PC-3 (cell line): ENCODE measurements at regions not wholly inside any gene's neighbourhood (a gene's known extent, or its start where the extent isn't known, plus 50 kb on each side); places are given as distances from the start of the nearest gene placed in this dataset.
A peak's percentile ranks its signal among the peaks of the same experiment; 100 is the strongest.

Source experiments
- ATAC-seq: fragments of 200-7000 bp; cut with Tn5 transposase; 2 replicates; pipeline ENCODE4 v1.9.1; 2020; ENCODE audit warnings: mild to moderate bottlenecking, moderate library complexity
- BruUV-seq: library from RNA; stranded (reverse); fragments of 400-500 nt; replicated peaks from 2 replicates; lab custom pipeline; 2021; lab: Mats Ljungman, UMichigan
- CTCF ChIA-PET: fragments of 300-600 bp; sonication (Branson Sonifier 250); formaldehyde crosslinking; loops from one replicate; lab custom pipeline; 2022; ENCODE audit warnings: antibody characterized with exemption; lab: Charles Lee
- POLR2A ChIA-PET: fragments of 300-600 bp; sonication (Branson Sonifier 250); formaldehyde crosslinking; loops from one replicate; lab custom pipeline; 2022; ENCODE audit warnings: antibody characterized with exemption; ENCODE audit not compliant: unreplicated experiment; lab: Charles Lee
- DNase-seq: peaks from one replicate; pipeline ENCODE4 v3.0.0-alpha.2; 2015
- H2AFZ ChIP-seq: fragments of 300-600 bp; sonication (generic); 2 replicates; pipeline ENCODE4 v1.6.0; 2016; ENCODE audit warnings: antibody characterized with exemption, low read length
- H3F3A ChIP-seq: fragments of 300-600 bp; sonication (generic); one replicate; pipeline ENCODE4 v1.6.0; 2017; ENCODE audit warnings: antibody characterized with exemption, low read length, control low read depth, mild to moderate bottlenecking; ENCODE audit not compliant: unreplicated experiment
- H3K27ac ChIP-seq: fragments of 300-600 bp; sonication (generic); 2 replicates; pipeline ENCODE4 v1.5.1; 2016; ENCODE audit warnings: mild to moderate bottlenecking, low read length
- H3K27me3 ChIP-seq: fragments of 300-600 bp; sonication (generic); 2 replicates; pipeline ENCODE4 v1.6.1; 2016; ENCODE audit warnings: low read length, mixed read lengths
- H3K36me3 ChIP-seq: fragments of 300-600 bp; sonication (generic); 2 replicates; pipeline ENCODE4 v1.6.1; 2016; ENCODE audit warnings: low read depth, mixed run types, low read length, mixed read lengths
- H3K4me1 ChIP-seq: fragments of 300-600 bp; sonication (generic); 2 replicates; pipeline ENCODE4 v1.5.1; 2016; ENCODE audit warnings: low read length; ENCODE audit not compliant: insufficient read depth
- H3K4me2 ChIP-seq: fragments of 300-600 bp; sonication (generic); 2 replicates; pipeline ENCODE4 v1.6.0; 2016; ENCODE audit warnings: low read length
- H3K4me3 ChIP-seq: fragments of 300-600 bp; sonication (generic); 2 replicates; pipeline ENCODE4 v1.5.1; 2016; ENCODE audit warnings: mild to moderate bottlenecking, low read length, mixed read lengths
- H3K79me2 ChIP-seq: fragments of 300-600 bp; sonication (generic); 2 replicates; pipeline ENCODE4 v1.6.1; 2017; ENCODE audit warnings: low read length, mixed read lengths
- H3K9ac ChIP-seq: fragments of 300-600 bp; sonication (generic); 2 replicates; pipeline ENCODE4 v1.6.0; 2016; ENCODE audit warnings: mild to moderate bottlenecking, low read length
- H3K9me2 ChIP-seq: fragments of 300-600 bp; sonication (generic); replicated peaks from 2 replicates; pipeline ENCODE4 v1.6.1; 2016; ENCODE audit warnings: mixed run types, low read length, mixed read lengths
- H3K9me3 ChIP-seq: fragments of 300-600 bp; sonication (generic); 2 replicates; pipeline ENCODE4 v1.6.1; 2016; ENCODE audit warnings: low read length, mixed read lengths
- H4K20me1 ChIP-seq: fragments of 300-600 bp; sonication (generic); 2 replicates; pipeline ENCODE4 v1.6.1; 2016; ENCODE audit warnings: low read length, mixed read lengths
- EZH2 ChIP-seq: fragments of 300-600 bp; sonication (generic); IDR thresholded peaks from one replicate; pipeline ENCODE4 v1.6.1; 2017; ENCODE audit warnings: antibody characterized with exemption, mild to moderate bottlenecking, low read length; ENCODE audit not compliant: unreplicated experiment
- EZH2phosphoT487 ChIP-seq: fragments of 300-600 bp; sonication (generic); IDR thresholded peaks from 2 replicates; pipeline ENCODE4 v1.6.1; 2018; ENCODE audit warnings: mild to moderate bottlenecking, antibody characterized with exemption, low read length, borderline replicate concordance
- intact Hi-C: fragments of 100-400 bp; cut with micrococcal nuclease; formaldehyde crosslinking; loops from 2 replicates; pipeline ENCODE4 v1.9.0; 2023
- TF ChIP-seq, protein P1 (sequence below): fragments of 300-600 bp; sonication (generic); conservative IDR thresholded peaks from 2 replicates; pipeline ENCODE4 v1.5.1; 2017; ENCODE audit warnings: antibody characterized with exemption, low read depth, mild to moderate bottlenecking, low read length

DNA sequence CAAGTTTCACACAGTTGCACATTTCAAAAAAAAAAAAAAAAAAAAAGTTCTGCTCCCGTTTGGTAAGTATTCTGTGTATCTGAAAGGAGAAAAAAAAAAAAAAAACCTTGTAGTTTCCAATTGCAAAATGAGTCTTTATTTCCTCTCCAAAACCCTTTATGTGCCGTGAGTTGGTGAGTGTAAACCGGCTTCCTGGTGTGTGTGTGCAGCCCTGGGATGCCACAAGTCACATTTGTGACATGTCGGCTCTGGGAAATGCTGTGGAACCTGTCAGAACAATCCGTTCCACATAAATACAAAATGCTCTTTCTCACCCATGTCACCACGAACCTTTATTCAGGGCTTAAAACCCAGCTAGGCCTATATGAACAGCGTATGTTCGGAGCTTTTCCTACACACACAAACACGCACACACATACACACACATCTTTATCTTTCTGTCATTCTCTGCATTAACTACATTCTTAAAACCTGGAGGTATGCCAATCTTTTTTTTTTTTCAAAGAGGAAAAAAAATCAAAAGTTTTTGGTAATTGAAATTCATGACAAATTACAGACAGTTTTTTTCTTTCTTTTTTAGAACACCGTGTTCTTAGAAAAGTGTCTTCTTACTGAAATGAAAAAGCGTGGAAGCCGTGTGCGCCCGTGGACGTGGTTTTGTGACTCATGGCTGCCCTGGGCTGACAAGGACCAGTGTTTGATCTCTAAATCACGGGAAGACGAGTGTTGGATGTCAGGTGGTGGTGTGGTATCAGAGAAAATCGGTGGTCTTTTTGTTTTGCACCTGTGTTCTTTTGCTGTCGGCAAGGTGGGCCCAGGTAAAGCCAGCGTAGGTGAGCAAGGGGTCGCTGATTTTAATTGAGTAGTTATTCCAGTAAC is 612.0 kb downstream of the VRK1 start:
- H3K9me3 ChIP-seq: no peaks in the 10 kb centered on the region
- H3K9me2 ChIP-seq: no peaks in the 10 kb centered on the region
- H3K27ac ChIP-seq: no peak overlapping the region
- H3K79me2 ChIP-seq: no peaks in the 10 kb centered on the region
- TF ChIP-seq EZH2phosphoT487 (no peak), EZH2 (no peak)
- TF ChIP-seq, protein P1, sequence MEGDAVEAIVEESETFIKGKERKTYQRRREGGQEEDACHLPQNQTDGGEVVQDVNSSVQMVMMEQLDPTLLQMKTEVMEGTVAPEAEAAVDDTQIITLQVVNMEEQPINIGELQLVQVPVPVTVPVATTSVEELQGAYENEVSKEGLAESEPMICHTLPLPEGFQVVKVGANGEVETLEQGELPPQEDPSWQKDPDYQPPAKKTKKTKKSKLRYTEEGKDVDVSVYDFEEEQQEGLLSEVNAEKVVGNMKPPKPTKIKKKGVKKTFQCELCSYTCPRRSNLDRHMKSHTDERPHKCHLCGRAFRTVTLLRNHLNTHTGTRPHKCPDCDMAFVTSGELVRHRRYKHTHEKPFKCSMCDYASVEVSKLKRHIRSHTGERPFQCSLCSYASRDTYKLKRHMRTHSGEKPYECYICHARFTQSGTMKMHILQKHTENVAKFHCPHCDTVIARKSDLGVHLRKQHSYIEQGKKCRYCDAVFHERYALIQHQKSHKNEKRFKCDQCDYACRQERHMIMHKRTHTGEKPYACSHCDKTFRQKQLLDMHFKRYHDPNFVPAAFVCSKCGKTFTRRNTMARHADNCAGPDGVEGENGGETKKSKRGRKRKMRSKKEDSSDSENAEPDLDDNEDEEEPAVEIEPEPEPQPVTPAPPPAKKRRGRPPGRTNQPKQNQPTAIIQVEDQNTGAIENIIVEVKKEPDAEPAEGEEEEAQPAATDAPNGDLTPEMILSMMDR: no peak
- DNase-seq (no peak), ATAC-seq (no peak)
- H3F3A ChIP-seq: no peaks in the 10 kb centered on the region
- intact Hi-C loops: loop anchor here (5.0 kb wide), 1 partner anchor 107 kb away; no protein-coding TSS in a partner anchor
- H3K4me1 ChIP-seq: no peaks in the 10 kb centered on the region
- peak overlapping the region; percentile 6; the same call in 1 of the 2 replicates for H3K4me2 ChIP-seq
- H4K20me1 ChIP-seq: no peaks in the 10 kb centered on the region
- H3K27me3 ChIP-seq: peaks cover 88% of the 10 kb centered on the region
- no peaks in the 10 kb centered on the region for H3K36me3 ChIP-seq
- H2AFZ ChIP-seq: no peak overlapping the region
- ChIA-PET POLR2A (no interaction called here), CTCF (interaction anchor here (0.7 kb wide), 1 partner anchor 12 kb away, joined by 18 read pairs; no protein-coding TSS in a partner anchor)
- H3K4me3 ChIP-seq: no peak overlapping the region
- BruUV-seq: no TSS peak
- no peak overlapping the region for H3K9ac ChIP-seq

DNA sequence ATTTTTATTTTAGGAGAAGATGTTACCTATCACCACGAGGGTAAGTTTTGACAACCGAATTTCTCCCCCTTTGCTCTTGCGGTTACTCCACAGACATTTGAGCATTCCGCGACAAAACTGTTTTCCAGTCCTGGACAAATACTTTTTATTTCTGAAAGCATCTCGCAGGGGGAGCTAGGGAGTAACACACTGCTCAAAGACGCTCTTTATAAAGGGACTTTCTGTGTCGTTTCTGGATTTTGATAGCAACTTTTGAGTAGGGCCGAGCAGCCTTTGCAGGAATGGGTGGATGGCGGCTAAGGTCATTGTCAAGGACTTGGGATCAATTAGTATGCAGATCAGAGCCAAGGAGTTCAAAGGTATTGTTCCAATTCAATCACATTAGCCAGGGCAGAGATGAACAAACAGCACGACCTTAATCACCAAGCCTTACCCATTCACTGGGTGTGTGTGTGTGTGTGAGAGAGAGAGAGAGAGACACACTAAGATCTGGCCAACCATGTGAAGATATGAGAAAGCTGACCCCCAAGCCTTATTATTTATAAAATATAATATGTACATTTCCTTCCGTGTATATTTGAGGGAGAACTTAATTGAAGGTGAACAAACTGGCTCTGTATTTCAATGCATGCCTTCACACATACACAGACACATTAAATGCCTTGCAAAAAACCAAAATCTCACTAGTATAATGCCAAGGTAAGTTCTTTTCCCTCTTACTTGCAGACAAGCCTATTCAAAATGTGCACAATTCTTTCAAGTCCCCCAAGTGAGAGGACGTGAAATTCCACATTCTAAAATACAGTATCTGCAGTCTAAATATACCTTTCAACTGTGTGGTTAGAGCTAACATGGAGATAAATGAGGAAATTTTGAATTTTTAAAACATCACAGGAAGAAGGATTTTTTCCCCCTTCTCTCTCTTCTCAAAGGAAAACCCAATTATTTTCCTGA is 613.8 kb downstream of the VRK1 start:
- no peaks in the 10 kb centered on the region for H3K9me3 ChIP-seq
- peaks cover 90% of the 10 kb centered on the region for H3K27me3 ChIP-seq
- no peaks in the 10 kb centered on the region for H3K79me2 ChIP-seq
- TF ChIP-seq, protein P1: peak; percentile 43; the same call in 1 of the 2 replicates
- TF ChIP-seq EZH2phosphoT487 (no peak), EZH2 (no peak)
- POLR2A ChIA-PET: interaction anchor here (0.5 kb wide), 1 partner anchor 52 kb away, joined by 5 read pairs; no protein-coding TSS in a partner anchor
- intact Hi-C loops: loop anchor here (5.0 kb wide), 1 partner anchor 199 kb away; no protein-coding TSS in a partner anchor
- no peaks in the 10 kb centered on the region for H3F3A ChIP-seq
- no peak overlapping the region for H3K4me3 ChIP-seq
- H3K4me2 ChIP-seq: peak overlapping the region; percentile 20; the same call in 1 of the 2 replicates
- CTCF ChIA-PET: interaction anchor here (0.6 kb wide), 1 partner anchor 174 kb away, joined by 3 read pairs; no protein-coding TSS in a partner anchor
- H2AFZ ChIP-seq: no peak overlapping the region
- H3K4me1 ChIP-seq: no peaks in the 10 kb centered on the region
- DNase-seq: peak; percentile 35
- ATAC-seq: peak; percentile 46; the same call in 1 of the 2 replicates
- no peaks in the 10 kb centered on the region for H3K36me3 ChIP-seq
- H3K9ac ChIP-seq: peak overlapping the region; percentile 13; the same call in 1 of the 2 replicates
- H3K27ac ChIP-seq: 0 out of 2 replicates have a peak overlapping the region, but pooled peaks have one; percentile 8
- BruUV-seq: no TSS peak
- no peaks in the 10 kb centered on the region for H4K20me1 ChIP-seq
- no peaks in the 10 kb centered on the region for H3K9me2 ChIP-seq
